ENCODE measurements at regions not wholly inside any gene's neighbourhood (a gene's known extent, or its start where the extent isn't known, plus 50 kb on each side); places are given as distances from the start of the nearest gene placed in this dataset.
"Not testable (repeated sequence)": the region's sequence is repeated elsewhere in the genome, so short reads cannot be mapped to it uniquely, and the experiment has no call there.

DNA sequence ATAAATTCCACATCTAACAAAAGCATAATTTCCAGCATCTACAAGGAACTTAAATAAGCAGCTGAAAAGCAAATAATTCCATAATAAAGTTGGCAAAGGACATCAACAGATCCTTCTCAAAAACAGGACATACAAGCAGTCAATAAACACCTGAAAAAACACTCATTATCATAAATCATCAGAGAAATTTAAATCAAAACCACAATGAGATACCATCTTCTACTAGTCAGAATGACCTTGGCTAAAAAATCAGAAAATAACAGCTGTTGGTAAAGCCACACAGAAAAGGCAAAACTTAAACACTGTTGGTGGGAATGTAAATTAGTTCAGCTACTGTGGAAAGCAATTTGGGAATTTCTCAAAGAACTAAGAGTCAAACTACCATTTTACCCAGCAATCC is 1371.1 kb upstream of the ACO1 start:
- Mint-ChIP-seq H3K36me3 (peaks cover 0 to 4% of the 10 kb centered on the region in 2 donors), H3K27ac (no peak overlapping the region), H3K9me3 (peaks cover 0 to 4% of the 10 kb centered on the region in 2 donors)
- ATAC-seq: no peak
- DNase-seq (ENCODE audit: low spot score in 2 of 2): no peak

DNA sequence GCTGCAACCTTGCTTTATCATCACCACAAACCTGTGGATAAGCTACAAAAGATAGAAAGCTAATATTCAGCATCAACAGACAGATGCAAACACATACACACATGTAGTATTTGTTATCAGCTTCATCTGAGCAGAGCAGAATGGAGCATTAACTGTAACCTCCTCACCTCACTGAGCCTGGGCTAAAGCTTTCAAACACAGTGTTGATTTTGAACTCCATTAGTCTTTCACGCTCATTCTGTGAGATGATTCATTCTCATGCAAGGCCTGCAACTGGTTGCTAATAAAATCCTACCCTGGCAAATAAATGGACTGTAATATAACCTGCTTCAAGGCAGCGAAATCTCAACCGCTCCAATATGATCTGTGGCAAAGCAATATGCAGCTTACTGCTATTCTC is 1360.6 kb upstream of the ACO1 start:
- DNase-seq (ENCODE audit: low spot score in 2 of 2) (no peak), ATAC-seq (no peak)
- H3K27ac Mint-ChIP-seq: no peak overlapping the region
- no peaks in the 10 kb centered on the region for H3K9me3 Mint-ChIP-seq
- no peaks in the 10 kb centered on the region for H3K36me3 Mint-ChIP-seq

DNA sequence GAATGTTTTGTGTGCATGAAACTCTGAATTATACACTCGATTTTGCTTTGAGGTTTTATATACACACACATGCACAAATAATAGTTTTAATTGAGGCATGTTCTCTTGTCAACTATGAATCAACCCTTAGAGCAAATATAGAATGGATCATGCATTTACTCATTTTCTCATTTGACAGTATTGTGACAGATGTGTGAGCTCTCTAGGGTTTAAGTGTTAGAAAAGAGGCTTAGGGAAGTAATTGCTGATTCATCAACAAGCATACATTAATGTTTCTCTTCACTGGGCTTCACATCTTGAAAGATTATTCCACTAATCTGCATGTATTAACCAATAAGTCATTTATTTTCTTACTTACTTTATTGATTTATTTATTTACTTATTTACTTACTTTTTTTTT is 1356.8 kb upstream of the ACO1 start:
- Mint-ChIP-seq H3K27ac (no peak overlapping the region), H3K36me3 (no peaks in the 10 kb centered on the region), H3K9me3 (no peaks in the 10 kb centered on the region)
- no peak for ATAC-seq
- DNase-seq (ENCODE audit: low spot score in 2 of 2): no peak

DNA sequence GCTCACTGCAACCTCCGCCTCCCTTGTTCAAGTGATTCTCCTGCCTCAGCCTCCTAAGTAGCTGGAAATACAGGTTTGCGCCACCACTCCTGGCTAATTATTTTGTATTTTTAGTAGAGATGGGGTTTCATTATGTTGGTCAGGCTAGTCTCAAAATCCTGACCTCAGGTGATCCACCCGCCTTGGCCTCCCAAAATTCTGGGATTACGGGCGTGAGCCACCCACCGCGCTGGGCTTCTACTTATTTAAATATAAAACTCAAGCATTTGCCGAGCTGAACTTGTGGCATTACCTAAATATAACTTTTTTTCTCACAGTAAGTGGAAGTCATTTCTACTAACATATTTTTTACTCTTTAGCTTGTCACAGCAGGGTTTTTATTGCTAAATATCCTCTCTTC is 1356.3 kb upstream of the ACO1 start:
- Mint-ChIP-seq H3K36me3 (no peaks in the 10 kb centered on the region), H3K9me3 (no peaks in the 10 kb centered on the region), H3K27ac (no peak overlapping the region)
- ATAC-seq (no peak), DNase-seq (ENCODE audit: low spot score in 2 of 2) (no peak)

DNA sequence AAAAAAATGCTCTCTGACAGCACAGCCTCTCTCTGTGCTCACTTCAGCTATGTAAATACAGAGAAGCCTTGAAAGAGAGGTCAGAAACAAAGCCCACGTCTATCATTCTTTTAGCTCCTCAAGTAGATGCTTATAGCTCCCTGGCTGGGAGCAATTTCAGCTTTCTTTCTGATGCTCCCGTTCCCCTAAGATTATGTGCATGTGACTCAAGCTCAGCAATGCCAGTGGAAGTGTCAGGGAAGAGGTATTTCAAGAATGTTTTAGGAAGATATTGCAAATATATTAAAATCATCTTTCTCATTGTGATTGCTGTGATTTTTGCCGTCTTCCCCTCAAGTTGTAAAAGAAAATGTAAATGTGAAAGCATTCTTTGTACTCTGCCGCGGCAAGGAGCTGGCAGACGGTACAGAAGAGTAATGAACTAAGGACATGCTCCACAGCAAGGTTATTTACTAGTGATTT is 1353.7 kb upstream of the ACO1 start:
- DNase-seq (ENCODE audit: low spot score in 2 of 2) (no peak), ATAC-seq (no peak)
- no peak overlapping the region for H3K27ac Mint-ChIP-seq
- no peaks in the 10 kb centered on the region for H3K9me3 Mint-ChIP-seq
- H3K36me3 Mint-ChIP-seq: no peaks in the 10 kb centered on the region

DNA sequence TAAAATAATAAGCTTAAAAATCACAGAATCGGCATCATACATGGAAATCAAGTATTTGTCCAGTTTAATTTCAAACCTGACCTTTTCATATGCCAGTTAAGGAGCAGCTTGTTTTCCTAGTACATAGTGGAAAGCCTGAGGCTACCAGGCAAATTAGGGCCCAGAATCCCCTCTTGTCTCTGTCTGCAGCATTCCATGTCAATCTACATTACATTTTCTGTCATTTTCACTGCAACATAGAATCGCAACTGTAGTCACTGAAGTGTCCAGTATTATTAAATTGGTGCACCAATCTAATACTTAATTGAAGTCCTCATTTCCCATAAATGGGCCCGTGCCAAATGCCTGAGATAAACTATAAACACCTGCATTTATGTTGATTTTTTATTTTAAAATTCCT is 1352.2 kb upstream of the ACO1 start:
- DNase-seq (ENCODE audit: low spot score in 2 of 2): no peak
- H3K36me3 Mint-ChIP-seq: no peaks in the 10 kb centered on the region
- no peaks in the 10 kb centered on the region for H3K9me3 Mint-ChIP-seq
- no peak for ATAC-seq
- H3K27ac Mint-ChIP-seq: no peak overlapping the region

DNA sequence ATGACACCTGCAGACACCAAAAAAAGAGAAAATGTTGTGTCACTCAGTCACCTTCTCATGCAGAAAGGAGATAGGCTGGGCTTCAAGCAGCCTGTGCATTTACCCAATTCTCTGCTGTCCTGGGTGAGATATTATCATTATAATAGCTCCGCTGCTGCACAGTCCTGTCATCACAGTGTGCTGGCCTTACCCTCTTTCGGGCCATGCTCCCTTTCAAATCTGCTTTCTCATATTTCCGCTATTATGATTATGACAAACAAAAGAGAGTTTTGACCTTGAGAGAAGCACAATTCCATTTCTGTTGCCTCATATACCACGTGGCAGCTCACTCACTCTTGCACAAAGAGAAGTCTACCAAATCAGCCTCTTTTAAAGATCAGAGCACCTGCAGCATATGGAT is 1350.1 kb upstream of the ACO1 start:
- no peaks in the 10 kb centered on the region for H3K9me3 Mint-ChIP-seq
- DNase-seq (ENCODE audit: low spot score in 2 of 2) (no peak), ATAC-seq (no peak)
- no peaks in the 10 kb centered on the region for H3K36me3 Mint-ChIP-seq
- H3K27ac Mint-ChIP-seq: no peak overlapping the region

DNA sequence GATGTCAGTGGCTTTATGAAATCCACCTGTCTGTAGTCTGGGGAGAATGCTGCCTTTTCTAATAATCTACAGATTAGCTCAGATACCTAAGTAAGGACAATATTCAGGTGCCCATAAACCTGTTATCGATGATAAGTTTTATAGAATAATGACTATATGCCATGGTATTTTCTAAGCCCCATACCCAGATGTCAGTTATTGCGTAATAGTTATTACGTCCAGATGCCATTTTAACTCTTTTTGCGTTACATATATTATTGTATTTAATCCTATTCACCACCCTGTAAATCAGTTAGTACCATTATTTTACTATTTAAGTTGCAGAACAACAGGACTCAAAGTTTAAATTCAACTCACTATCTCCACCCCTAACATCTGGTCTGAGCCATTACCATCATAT is 1343.9 kb upstream of the ACO1 start:
- no peaks in the 10 kb centered on the region for H3K9me3 Mint-ChIP-seq
- H3K36me3 Mint-ChIP-seq: no peaks in the 10 kb centered on the region
- DNase-seq (ENCODE audit: low spot score in 2 of 2) (no peak), ATAC-seq (no peak)
- H3K27ac Mint-ChIP-seq: no peak overlapping the region

DNA sequence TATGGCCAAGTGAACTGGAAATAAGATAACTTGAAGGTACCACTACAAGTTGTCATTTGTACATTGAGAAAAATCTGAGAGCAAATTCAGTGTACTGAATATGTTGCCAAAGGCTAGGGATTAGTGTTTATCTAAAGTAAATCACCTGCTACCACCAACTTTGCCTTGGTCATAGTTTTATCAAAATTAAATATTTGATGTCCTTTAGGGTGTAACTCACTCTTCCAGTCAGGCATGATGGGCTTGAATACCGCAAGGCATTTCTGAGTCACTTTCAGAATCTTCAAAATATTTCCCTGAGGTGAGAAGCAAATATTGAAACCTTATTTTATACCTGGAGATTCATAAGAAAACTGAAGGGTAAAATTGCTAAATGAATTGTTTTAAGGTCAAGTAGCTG is 1338.6 kb upstream of the ACO1 start:
- H3K9me3 Mint-ChIP-seq: no peaks in the 10 kb centered on the region
- ATAC-seq (no peak), DNase-seq (ENCODE audit: low spot score in 2 of 2) (no peak)
- H3K36me3 Mint-ChIP-seq: no peaks in the 10 kb centered on the region
- no peak overlapping the region for H3K27ac Mint-ChIP-seq

DNA sequence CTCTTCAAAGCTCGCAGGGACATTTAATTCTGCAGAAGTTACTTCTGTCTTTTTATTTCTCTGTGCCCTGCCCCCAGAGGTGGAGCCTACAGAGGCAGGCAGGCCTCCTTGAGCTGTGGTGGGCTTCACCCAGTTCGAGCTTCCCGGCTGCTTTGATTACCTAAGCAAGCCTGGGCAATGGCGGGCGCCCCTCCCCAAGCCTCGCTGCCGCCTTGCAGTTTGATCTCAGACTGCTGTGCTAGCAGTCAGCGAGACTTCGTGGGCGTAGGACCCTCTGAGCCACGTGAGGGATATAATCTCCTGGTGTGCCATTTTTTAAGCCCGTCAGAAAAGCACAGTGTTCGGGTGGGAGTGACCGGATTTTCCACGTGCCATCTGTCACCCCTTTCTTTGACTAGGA is 1322.9 kb upstream of the ACO1 start:
- ATAC-seq; H3K36me3 Mint-ChIP-seq; DNase-seq (ENCODE audit: low spot score in 2 of 2); H3K27ac Mint-ChIP-seq; H3K9me3 Mint-ChIP-seq: not testable (repeated sequence)

DNA sequence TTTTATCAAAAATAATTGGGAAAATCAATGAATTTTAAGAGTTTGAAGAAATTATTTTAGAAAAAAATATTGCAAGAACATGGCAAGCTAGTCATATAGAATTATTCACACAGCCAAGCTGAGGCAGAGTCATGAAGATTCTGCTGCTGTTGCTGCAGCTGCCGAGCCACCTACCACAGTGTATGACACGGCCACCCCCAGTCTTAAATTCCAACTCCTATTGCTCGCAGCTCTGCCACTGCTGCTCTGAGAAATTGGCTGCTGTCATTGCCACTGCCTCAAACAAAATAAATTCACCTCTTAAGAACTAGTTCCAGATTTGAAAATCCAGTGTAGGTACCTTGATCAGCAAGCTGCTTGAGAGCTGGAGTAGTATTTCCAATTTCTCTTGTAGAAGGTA is 1318.8 kb upstream of the ACO1 start:
- ATAC-seq: no peak
- H3K27ac Mint-ChIP-seq: no peak overlapping the region
- peaks cover 0 to 6% of the 10 kb centered on the region in 2 donors for H3K36me3 Mint-ChIP-seq
- DNase-seq (ENCODE audit: low spot score in 2 of 2): no peak
- H3K9me3 Mint-ChIP-seq: no peaks in the 10 kb centered on the region

DNA sequence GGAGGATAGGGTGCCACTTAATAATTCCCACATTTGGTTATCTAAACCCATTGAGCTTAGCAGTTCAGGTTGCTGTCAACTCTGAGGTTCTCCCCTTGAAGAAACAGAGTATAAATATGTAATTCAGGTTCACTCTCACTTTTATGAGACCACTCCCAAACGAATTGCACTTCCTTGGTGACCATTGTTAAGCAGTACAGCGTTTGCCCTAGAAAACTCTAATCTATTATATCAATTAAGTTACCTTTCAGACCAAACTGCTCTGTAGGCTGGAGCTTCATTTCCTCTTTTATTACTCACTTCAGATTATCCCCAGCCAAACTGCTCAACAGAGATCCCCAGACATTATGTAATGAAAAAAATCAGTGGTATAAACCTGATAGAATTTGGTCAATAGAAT is 1317.0 kb upstream of the ACO1 start:
- DNase-seq (ENCODE audit: low spot score in 2 of 2) (no peak), ATAC-seq (no peak)
- no peaks in the 10 kb centered on the region for H3K36me3 Mint-ChIP-seq
- no peak overlapping the region for H3K27ac Mint-ChIP-seq
- no peaks in the 10 kb centered on the region for H3K9me3 Mint-ChIP-seq

DNA sequence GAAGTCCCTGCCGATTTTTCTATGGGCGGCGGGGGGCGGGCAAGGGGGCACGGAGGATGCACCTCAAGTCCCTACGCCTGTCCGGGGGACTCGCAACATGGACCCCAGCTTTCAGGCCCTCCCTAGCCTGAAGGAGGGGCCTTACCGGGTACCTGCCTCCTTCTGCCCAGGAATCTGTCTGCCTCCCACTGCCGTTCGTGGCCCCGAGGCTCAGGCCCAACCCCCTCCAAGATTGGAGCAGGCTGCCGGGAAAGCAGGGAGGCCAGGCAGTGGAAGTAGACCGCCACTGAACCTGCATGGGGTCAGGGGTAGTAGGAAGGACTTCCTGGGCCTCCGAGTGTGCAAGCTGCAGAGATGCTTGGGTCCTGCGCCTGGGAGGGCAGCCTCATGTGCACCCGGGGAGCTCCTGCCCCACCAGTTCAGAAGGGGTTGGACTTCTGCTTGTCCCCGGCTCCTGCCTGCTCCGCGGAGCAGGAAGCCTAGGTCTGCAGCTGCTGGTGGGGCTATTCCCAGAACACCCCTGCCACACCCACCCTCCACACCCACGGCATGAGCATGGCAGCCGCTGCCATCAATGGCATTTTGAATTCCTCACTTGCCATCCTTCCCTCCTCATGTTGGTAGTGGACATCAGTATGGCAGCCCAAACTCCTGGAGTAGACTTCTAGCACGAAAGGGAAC is 1312.7 kb upstream of the ACO1 start:
- Mint-ChIP-seq H3K9me3 (no peaks in the 10 kb centered on the region), H3K36me3 (no peaks in the 10 kb centered on the region), H3K27ac (no peak overlapping the region)
- DNase-seq (ENCODE audit: low spot score in 2 of 2) (no peak), ATAC-seq (no peak)

DNA sequence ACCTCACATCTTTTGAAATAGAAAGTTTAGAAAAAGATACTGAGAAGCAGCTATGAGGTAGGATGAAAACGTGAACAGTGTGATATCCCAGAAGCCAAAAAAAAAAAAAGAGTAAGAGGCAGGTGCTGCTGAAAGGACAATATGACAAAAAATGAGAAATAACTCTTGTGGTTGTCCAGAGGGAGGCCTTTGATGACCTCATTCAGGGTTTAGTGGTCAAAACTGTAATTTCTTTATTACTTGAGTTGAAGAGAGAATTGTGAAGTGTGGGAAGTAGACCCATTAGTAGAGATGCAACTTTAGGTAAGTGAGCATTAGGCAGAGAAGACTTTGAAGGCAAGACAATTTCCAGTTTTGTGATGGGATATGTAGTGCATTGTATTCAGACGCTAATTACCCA is 1306.3 kb upstream of the ACO1 start:
- ATAC-seq (no peak), DNase-seq (ENCODE audit: low spot score in 2 of 2) (no peak)
- no peaks in the 10 kb centered on the region for H3K9me3 Mint-ChIP-seq
- no peaks in the 10 kb centered on the region for H3K36me3 Mint-ChIP-seq
- no peak overlapping the region for H3K27ac Mint-ChIP-seq

DNA sequence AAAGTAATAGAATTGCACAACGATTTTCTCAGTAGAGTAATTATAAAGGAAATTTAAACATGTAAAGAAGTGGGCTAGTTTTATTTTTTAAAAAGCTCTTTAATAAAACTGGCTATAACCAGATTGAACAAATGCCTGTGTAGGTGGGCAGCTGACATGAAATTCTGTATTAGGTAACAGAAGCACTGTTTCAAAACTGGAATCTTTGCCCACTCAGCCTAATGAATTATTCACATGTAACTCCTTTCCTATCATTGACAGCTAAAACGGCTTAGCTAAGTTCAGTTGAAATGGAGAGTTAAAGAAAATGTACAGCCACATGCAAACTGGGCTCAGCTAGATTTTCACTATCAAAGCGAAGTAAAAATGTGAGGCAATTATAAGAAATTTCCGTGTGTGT is 1300.1 kb upstream of the ACO1 start:
- ATAC-seq (no peak), DNase-seq (ENCODE audit: low spot score in 2 of 2) (no peak)
- H3K27ac Mint-ChIP-seq: no peak overlapping the region
- H3K36me3 Mint-ChIP-seq: no peaks in the 10 kb centered on the region
- no peaks in the 10 kb centered on the region for H3K9me3 Mint-ChIP-seq

DNA sequence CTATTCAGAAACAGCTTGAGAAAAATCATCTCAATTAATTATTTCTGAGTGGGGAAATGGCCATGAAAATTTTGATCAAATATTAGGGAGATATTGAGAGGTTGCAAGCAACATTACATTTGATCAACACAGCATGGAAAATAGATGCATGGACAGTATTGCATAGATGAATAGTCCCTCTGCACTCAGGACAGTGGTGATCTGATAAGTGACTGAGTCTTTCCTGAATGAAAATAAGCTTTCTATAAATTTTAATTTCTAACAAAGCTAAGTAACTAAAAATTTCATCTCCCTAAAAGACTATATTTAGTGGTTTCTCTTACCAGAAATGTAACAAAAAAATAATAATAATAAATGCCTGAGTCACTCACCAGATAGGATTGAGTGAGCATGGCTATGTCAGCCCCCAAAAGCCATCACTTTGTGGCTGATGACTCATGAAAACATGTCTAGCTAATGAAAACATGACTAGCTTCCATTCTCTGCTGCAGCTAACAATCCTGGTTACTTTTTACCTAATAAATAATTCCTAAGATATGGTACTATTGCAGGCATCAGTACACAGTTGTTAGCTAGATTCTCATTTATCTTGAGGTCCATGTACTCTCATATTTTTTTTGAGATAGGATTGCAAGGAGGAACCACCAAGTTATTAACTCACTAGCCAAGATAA is 1294.8 kb upstream of the ACO1 start:
- ATAC-seq: no peak
- H3K9me3 Mint-ChIP-seq: no peaks in the 10 kb centered on the region
- H3K27ac Mint-ChIP-seq: no peak overlapping the region
- no peaks in the 10 kb centered on the region for H3K36me3 Mint-ChIP-seq
- DNase-seq (ENCODE audit: low spot score in 2 of 2): no peak

DNA sequence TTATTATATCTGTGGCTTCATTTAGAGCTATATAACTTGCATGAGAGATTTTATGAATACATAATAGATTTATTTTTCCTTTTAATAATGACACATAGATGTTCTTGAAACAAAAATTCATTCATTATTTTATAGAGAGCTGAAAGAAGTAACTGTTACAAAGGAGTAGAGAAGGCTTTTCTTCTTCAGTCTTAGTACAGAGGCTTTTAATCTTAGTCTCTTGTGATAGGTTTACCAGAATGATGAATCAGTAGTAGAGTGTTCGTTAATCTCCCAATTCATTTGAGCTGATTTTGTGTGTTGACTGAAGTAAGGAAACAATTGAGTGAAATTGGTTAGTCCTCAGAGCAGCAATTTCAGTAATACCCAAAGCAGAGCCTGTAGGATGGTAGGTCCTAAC is 1284.1 kb upstream of the ACO1 start:
- no peak for DNase-seq (ENCODE audit: low spot score in 2 of 2)
- Mint-ChIP-seq H3K36me3 (no peaks in the 10 kb centered on the region), H3K9me3 (no peaks in the 10 kb centered on the region), H3K27ac (no peak overlapping the region)
- no peak for ATAC-seq

DNA sequence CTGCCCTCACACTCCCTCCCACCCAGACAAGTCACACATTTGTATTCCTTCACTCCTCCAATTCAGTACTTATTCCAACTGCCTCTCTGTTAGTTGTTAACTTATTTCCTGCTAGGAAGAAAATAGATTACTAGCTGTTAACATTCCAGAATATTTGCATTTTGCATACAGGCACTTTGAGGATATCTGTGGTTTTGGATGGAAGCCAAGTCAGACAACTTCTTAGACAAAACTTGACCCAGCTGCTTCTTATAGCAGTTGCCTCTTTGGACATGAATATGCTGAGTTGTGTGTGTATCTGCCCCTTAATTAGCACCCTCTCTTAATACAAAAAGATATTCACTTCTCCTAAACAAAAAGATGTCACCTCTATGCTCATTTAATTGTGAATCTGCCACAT is 1280.6 kb upstream of the ACO1 start:
- no peaks in the 10 kb centered on the region for H3K36me3 Mint-ChIP-seq
- no peak for DNase-seq (ENCODE audit: low spot score in 2 of 2)
- ATAC-seq: no peak
- H3K27ac Mint-ChIP-seq: no peak overlapping the region
- no peaks in the 10 kb centered on the region for H3K9me3 Mint-ChIP-seq
